Stimulated activated CD8-positive, alpha-beta memory T cell treated with anti-CD3 and anti-CD28 coated beads, Interleukin-7, amount 100 ng/mL, for 48 hours (primary cell): ENCODE measurements at regions not wholly inside any gene's neighbourhood (a gene's known extent, or its start where the extent isn't known, plus 50 kb on each side); places are given as distances from the start of the nearest gene placed in this dataset.
"Not testable (repeated sequence)": the region's sequence is repeated elsewhere in the genome, so short reads cannot be mapped to it uniquely, and the experiment has no call there.

Experiments
- DNase-seq, 2 donors: peaks; one replicate each; pipeline ENCODE4 v3.0.0-alpha.2; 2020; ENCODE audit warnings: low read depth in 1 of 2; ENCODE audit errors: extremely low read depth in 1 of 2

- no peak for DNase-seq
Observed at GRCh38 chr11:19628018-19628417, 84.6 kb upstream of the NAV2 start.

- no peak for DNase-seq
Observed at GRCh38 chr11:19627566-19627965, 85.1 kb upstream of the NAV2 start.

- no peak for DNase-seq
Observed at GRCh38 chr11:19625438-19625837, 87.2 kb upstream of the NAV2 start.

DNA sequence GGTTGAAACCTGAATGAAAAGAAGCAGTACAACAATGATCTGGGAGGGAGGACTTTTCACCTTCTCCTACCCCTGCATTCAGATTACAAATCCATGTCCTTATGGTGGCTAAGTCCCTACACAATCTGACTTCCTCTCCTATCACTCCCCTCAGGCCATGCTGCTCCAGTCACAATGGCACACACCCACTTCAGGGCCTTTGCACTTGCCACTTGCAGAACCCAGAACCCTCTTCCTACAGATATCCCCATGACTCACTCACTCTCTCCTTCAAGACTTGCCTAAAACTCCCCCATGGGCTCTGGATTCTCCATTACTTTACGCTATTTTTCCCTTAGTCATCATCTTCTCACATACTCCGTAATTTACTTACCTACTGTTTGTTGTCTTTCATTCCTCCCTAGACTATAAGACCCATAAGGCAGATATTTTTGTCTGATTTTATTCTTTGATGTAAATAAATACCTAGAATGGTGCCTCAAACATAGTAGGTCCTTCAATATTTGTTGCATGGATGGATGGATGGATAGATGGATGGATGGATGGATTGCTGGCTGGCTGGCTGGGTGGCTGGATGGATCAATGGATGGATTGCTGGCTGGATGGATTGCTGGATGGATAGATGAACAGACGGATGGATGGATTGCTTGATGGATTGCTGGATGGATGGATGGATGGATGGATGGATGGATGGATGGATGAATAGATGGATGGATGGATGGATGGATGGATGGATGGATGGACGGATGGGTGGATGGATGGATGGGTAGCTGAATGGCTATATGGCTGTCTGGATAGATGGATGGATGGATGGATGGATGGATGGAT, 94.7 kb upstream of the NAV2 start:
- no peak for DNase-seq

- no peak for DNase-seq
Observed at GRCh38 chr11:19615341-19616183, 97.1 kb upstream of the NAV2 start.

DNA sequence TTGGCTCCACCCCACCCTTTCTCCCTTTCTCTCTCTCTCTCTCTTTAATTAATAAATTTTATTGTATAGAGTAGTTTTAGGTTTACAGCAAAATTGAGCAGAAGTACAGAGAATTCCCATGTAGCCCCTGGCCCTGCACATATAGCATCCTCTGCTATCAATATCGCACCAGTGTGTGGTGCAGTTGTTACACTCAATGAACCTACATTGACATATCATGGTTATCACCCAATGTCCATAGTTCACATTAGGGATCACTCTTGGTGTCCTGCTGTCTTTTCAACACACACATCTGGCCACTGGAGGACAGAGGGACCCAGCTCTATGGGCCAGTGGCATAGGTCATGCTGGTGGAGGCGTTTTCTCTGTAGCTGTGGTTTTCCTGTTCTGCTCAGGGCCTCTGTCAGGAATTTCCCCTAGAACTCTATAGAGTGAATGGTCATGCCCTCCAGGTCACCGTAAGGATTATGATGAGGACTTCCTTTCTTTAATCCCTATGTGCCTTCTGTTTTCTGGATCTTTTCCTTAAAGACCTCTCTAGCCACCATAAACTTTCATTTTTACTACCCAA, 98.2 kb upstream of the NAV2 start:
- no peak for DNase-seq

DNA sequence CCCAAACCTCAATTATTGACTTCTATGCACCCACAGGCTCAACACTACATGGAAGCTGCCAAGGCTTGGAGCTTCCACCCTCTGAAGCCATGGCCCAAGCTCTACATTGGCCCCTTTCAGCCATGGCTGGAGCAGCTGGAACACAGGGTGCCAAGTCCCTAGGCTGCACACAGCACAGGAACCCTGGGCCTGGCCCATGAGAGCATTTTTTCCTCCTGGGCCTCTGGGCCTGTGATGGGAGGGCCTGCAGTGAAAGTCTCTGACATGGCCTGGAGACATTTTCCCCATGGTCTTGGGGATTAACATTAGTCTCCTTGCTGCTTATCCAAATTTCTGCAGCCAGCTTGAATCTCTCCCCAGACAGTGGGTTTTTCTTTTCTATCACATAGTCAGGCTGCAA, 100.6 kb upstream of the NAV2 start:
- not testable (repeated sequence) for DNase-seq

- no peak for DNase-seq
Observed at GRCh38 chr11:19607656-19608360, 104.8 kb upstream of the NAV2 start.

- DNase-seq: no peak
Observed at GRCh38 chr11:19606856-19607655, 105.6 kb upstream of the NAV2 start.

DNA sequence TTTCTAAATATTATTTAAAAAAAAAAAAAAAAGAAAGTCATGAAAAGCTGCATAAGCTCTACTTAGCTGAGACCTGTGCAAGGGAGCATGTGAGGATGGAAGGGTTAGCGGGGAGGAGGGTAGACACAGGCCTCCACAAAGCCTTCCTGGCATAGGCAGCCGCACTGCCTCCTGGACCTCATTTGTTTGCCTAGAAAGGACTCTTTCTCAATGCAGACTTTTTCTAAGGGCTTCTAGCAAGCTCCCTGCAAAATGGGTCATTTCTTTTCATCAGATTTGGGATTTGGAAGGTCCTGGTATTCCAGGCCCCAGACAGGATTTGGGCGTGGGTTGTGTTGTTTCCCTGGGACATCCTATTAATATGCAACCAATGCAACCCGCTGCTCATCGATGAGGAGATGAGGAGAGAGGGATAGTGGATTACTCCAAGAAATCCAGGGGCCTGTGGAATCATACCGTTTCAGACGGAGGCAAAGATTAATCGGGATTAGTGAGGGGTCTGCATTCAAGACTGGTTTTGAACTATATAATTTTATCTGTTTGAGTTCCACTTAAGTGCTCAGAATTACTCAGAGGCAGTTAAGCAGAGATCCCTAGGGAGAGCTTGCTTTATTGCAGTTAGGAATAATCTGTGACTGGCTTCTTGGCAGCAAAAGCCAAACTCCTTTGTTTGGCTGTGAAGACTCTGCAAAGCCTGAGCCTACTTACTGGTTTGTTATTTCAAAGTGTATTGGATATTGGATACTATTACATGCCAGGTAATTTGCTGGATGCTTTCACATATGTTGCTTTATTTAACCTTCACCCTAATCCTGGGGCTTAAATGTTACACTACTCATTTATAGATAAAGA, 106.9 kb upstream of the NAV2 start:
- no peak for DNase-seq

- DNase-seq: no peak
Observed at GRCh38 chr11:19604679-19605375, 107.8 kb upstream of the NAV2 start.

GRCh38 chr11:19603771-19604170, 108.9 kb upstream of the NAV2 start:
- no peak for DNase-seq

- no peak for DNase-seq
Observed at GRCh38 chr11:19602891-19603290, 109.7 kb upstream of the NAV2 start.

DNA sequence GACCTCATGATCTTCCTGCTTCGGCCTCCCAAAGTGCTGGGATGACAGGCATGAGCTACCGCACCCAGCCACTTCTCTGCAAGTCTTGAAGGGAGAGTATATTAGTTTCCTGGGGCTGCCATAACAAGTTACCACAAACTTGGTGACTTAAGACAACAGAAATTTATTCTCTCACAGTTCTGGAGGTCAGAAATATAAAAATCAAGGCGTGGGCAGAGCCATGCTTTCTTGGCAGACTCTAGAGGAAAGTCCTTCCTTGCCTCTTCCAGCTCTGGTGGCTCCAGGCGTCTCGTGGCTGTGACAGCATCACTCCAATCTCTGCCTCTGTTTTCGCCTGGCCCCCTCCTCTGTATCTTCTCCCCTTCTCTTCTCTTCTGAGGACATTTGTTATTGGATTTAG, 110.2 kb upstream of the NAV2 start:
- no peak for DNase-seq

DNA sequence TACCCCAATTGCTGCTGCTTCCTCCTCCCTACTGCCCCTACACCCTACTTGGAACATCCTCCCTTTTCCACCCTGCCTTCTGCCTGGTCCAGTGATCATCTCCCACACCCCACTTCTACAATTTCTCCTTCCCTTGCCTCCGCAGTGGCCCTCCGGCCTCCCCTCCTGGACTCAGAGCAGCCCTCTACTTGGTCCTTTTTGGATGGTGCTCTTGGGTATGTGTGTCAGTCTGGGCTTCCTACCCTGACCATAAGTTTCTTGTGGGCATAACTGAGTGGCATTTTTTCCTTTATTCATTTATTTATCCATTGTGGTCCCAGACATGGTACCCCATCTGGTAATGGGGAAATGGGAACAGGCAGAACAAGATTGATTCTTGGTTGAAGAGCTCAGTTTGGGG, 111.4 kb upstream of the NAV2 start:
- no peak for DNase-seq

DNA sequence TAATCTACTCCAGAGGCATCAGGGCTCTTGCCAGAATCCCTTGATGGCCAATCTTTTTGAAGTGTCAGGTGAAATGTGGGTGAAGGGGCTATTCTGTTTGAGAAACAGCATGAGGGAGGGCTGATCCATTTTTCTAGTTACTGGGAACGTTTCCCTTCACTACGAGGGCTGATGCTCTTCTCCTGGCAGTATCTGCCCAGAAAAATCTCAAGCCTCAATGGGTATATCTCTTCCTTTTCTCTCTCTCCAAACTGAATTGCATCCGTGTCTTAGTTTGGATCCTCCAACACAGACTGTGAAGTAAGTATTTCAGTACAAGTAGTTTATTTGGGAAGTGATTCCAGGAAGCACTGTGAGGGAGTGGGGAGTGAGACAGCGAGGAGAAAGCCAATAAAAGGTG, 113.0 kb upstream of the NAV2 start:
- DNase-seq: no peak

DNA sequence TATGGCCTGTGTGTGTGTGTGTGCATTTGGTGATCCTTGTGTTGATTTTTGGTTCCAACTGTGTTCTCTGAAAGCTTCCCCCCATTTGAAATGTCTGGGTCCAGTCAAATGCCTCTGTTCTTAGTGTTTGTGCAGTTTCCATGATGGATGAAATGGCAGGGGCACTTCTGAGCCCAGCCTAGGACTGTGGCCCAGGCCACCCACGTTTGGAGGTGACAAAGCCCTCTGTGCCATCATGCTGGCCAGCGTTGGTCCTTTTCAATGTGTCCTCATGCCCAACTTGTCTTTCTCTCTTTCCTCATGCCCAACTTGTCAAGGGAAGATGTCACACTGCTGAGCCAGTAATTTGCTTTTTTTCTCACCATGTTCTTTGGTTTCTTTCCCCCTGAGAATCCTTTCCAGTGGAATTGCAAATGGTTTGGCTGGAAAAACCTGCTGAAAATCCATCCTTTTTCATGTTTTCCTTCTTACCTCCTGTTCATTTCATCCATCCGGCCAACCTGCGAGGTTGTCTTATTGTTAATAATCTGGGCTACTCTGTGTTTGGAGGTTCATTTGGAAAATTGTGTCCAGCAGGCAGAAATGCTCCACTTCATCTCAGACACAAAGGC, 113.7 kb upstream of the NAV2 start:
- no peak for DNase-seq

DNA sequence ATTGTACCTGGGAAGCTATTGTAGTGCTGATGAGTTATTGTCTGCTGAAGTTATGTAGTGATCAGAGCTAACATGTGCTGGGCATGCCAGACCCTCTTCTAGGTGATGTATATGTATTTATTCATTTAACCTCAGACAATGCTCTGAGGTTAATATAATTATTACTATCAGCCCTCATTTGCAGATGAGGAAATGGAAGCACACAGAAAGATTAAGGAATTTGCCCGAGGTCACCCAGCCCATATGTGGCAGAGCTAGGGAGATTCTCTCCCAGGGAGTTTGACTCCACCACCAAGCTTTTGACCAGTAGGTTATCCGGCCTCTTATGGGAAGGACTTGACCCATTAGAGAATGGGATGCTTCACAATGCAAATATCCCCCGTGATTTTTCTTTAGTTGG, 114.2 kb upstream of the NAV2 start:
- DNase-seq: no peak
